HUES64 (cell line): ENCODE measurements at regions not wholly inside any gene's neighbourhood (a gene's known extent, or its start where the extent isn't known, plus 50 kb on each side); places are given as distances from the start of the nearest gene placed in this dataset.

Experiments used
- H3K27ac ChIP-seq: 2 replicates; pipeline ENCODE4 v1.7.0; 2013; ENCODE audit warnings: low read depth, low read length, inconsistent platforms
- H3K27me3 ChIP-seq: 2 replicates; pipeline ENCODE4 v1.6.1; 2013; ENCODE audit warnings: mild to moderate bottlenecking, low read length; ENCODE audit not compliant: insufficient read depth
- H3K36me3 ChIP-seq: 2 replicates; pipeline ENCODE4 v1.6.1; 2013; ENCODE audit warnings: mild to moderate bottlenecking, low read length; ENCODE audit not compliant: insufficient read depth
- H3K4me1 ChIP-seq: 2 replicates; pipeline ENCODE4 v1.6.1; 2013; ENCODE audit warnings: mild to moderate bottlenecking, low read length, moderate library complexity; ENCODE audit not compliant: insufficient read depth
- H3K4me3 ChIP-seq: 2 replicates; pipeline ENCODE4 v1.5.1; 2013; ENCODE audit warnings: mild to moderate bottlenecking, low read length, moderate library complexity
- H3K9ac ChIP-seq: 2 replicates; pipeline ENCODE4 v1.6.1; 2013; ENCODE audit warnings: mild to moderate bottlenecking, low read depth, low read length
- H3K9me3 ChIP-seq: 2 replicates; pipeline ENCODE4 v1.6.1; 2013; ENCODE audit warnings: low read depth, low read length; ENCODE audit not compliant: insufficient read depth
- WGBS: fragments of 150-250, 120-280 bp; methylation state at CpG from one replicate; pipeline ENCODE4 v1.1.7; 2013; ENCODE audit warnings: missing lambda C conversion rate; 5-methylcytosine and 5-hydroxymethylcytosine counted together

DNA sequence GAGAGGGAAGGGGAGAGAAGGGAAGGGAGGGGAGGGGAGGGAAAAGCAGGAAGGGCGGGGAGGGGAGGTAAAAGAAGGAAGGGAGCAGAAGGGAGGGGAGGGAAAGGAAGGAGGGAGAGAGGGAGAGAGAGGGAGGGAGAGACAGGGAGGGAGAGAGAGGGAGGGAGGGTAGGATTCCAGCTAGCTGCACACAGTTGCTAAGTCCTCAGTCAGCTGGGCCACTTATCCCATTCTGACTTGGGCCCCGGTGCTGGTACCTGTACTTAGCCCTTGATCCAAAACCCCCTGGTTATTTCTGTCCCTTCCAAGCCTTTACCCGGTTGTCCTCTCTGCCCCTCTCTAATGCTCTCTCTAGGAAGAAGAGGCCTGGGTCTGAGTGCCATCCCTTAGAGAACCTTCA, 211.4 kb downstream of the TTC32 start:
- WGBS = 92% methylated on average over 2 of the region's 3 CpGs
- H3K27me3 ChIP-seq = no peaks in the 10 kb centered on the region
- no peaks in the 10 kb centered on the region for H3K36me3 ChIP-seq
- H3K27ac ChIP-seq = no peak overlapping the region
- no peak overlapping the region for H3K4me3 ChIP-seq
- no peaks in the 10 kb centered on the region for H3K4me1 ChIP-seq
- H3K9ac ChIP-seq = no peak overlapping the region
- H3K9me3 ChIP-seq = no peaks in the 10 kb centered on the region

DNA sequence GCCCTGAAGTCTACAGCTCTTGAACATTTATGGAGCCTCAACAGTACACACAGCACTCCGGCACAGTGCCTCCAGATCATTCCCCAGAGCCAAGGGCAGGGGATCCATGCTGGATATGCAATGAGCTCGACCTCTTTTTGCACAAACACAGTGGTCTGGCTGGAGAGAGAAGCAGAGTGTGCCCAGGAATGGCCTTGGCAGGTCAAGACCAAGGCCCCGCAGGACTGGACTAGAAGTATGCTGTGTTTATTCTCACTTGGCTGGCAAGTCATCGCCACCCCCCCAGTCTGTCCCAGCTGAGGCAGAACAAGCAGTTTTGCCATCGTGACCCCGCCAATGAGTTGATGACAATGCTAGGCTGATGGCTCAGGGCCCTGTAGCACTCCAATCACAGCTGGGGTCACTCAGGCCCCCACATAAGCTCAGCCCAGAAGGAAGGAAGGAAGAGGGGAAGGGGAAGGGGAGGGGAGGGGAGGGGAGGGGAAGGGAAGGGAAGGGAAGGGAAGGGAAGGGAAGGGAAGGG, 212.1 kb downstream of the TTC32 start:
- Histone ChIP-seq H3K27ac (no peak overlapping the region), H3K9ac (no peak overlapping the region), H3K4me1 (no peaks in the 10 kb centered on the region), H3K9me3 (no peaks in the 10 kb centered on the region), H3K4me3 (no peak overlapping the region), H3K36me3 (no peaks in the 10 kb centered on the region), H3K27me3 (no peaks in the 10 kb centered on the region)
- WGBS = 89% methylated on average over 6 of the region's 6 CpGs

- Histone ChIP-seq H3K27ac (no peak overlapping the region), H3K4me3 (no peak overlapping the region), H3K9ac (no peak overlapping the region), H3K36me3 (no peaks in the 10 kb centered on the region), H3K4me1 (no peaks in the 10 kb centered on the region), H3K27me3 (no peaks in the 10 kb centered on the region), H3K9me3 (no peaks in the 10 kb centered on the region)
- WGBS = 93% methylated on average over 11 of the region's 11 CpGs
Measured at GRCh38 chr2:19688059-19688458, 213.7 kb downstream of the TTC32 start.

DNA sequence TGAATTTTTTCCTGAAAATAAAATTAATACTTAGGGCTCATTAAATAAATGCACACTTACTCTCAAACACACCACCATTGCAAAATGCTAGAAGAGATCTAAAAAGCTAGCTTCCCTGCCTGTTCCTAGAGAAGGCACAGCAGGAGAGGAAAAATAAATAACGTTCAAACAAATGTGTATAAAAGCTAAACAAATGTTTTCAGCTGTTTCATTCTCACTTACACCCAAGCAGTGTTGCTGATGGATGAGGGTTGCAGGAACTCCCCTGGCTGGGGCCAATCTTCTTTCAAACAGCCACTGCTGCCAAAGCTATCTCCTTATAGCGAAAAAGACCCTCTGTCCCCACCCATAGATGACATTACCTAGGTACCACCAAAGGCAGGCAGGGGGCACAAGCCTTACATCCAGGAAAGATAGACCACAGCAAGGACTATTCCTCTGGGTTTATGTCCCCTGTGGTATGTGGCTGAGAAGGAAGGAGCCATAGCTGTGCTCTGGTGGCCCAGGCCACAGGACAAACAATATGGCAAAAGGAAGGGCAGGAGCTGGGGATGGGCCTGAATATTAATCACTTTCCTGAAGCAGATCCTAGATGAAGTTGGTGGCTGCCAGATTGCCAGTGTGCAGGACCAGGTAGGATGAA, 214.6 kb downstream of the TTC32 start:
- Histone ChIP-seq H3K9me3 (no peaks in the 10 kb centered on the region), H3K36me3 (no peaks in the 10 kb centered on the region), H3K9ac (no peak overlapping the region), H3K27me3 (no peaks in the 10 kb centered on the region), H3K4me1 (no peaks in the 10 kb centered on the region), H3K27ac (no peak overlapping the region), H3K4me3 (no peak overlapping the region)
- 95% methylated on average over 1 of the region's 2 CpGs for WGBS

GRCh38 chr2:19686439-19686838, 215.3 kb downstream of the TTC32 start:
- H3K9ac ChIP-seq = no peak overlapping the region
- H3K27ac ChIP-seq = no peak overlapping the region
- no peaks in the 10 kb centered on the region for H3K9me3 ChIP-seq
- H3K36me3 ChIP-seq = no peaks in the 10 kb centered on the region
- no peaks in the 10 kb centered on the region for H3K4me1 ChIP-seq
- WGBS = 59% methylated on average over 3 of the region's 3 CpGs
- H3K27me3 ChIP-seq = no peaks in the 10 kb centered on the region
- H3K4me3 ChIP-seq = no peak overlapping the region

DNA sequence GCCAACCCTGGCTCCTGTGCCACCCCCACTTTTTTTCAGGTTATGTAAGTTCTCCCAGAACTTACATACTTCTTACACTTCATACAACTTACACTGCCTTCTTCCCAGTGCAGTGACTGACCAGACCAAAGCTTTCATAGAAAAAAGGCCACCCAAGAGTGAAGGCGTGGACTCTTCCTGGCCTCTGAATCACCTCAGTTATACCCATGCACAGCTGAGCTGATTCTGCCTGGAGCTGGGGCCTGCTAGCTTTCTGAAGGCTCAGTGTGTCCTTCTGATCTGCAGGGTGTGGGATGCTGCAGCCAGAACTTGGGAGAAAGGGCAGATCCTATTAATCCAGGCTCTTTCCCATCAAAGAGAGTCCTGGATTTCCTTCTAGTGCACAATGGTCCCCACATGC, 216.1 kb downstream of the TTC32 start:
- no peak overlapping the region for H3K4me3 ChIP-seq
- H3K9ac ChIP-seq = no peak overlapping the region
- no peaks in the 10 kb centered on the region for H3K4me1 ChIP-seq
- no peak overlapping the region for H3K27ac ChIP-seq
- no peaks in the 10 kb centered on the region for H3K36me3 ChIP-seq
- 97% methylated on average over 1 of the region's 1 CpG for WGBS
- no peaks in the 10 kb centered on the region for H3K9me3 ChIP-seq
- H3K27me3 ChIP-seq = no peaks in the 10 kb centered on the region

DNA sequence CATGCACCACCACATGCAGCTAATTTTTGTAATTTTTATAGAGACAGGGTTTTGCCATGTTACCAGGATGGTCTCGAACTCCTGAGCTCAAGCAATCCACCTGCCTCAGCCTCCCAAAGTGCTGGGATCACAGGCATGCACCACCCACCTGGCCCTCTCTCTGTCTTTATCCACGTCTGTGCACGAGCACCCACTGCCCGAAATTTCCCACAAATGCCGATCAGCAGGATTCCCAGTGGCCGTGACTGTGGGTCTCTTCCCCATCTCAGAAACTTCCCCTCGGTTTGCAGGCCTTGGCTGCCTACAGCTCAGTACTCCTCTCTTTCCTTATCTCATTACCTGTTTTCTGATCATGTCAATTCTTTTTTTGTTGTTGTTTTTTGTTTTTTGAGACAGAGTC, 217.3 kb downstream of the TTC32 start:
- Histone ChIP-seq H3K9me3 (no peaks in the 10 kb centered on the region), H3K27me3 (no peaks in the 10 kb centered on the region), H3K9ac (no peak overlapping the region), H3K4me3 (no peak overlapping the region), H3K36me3 (no peaks in the 10 kb centered on the region), H3K4me1 (no peaks in the 10 kb centered on the region), H3K27ac (no peak overlapping the region)
- 92% methylated on average over 7 of the region's 7 CpGs for WGBS

- Histone ChIP-seq H3K9me3 (no peaks in the 10 kb centered on the region), H3K27ac (no peak overlapping the region), H3K4me3 (no peak overlapping the region), H3K36me3 (no peaks in the 10 kb centered on the region), H3K4me1 (no peaks in the 10 kb centered on the region), H3K9ac (no peak overlapping the region), H3K27me3 (no peaks in the 10 kb centered on the region)
Measured at GRCh38 chr2:19683556-19683955, 218.2 kb downstream of the TTC32 start.

DNA sequence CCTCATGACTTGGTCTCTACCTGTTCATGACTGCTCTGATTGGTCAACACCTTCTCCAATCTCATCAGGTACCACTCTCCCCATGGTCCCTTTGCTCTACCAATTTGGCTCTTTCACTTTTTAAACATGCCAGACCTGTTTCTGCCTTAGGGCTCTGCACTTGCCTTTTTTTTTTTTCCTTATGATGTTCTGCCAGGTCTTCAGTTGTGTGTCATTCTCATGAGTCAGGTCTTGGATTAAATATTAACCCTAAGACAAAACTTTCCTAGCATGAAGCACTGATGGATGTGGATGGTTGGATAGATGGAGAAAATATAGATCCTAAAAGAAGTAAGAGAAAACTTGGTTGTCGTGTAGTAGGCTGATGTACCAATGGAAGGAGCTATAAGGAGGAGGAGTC, 219.3 kb downstream of the TTC32 start:
- no peaks in the 10 kb centered on the region for H3K27me3 ChIP-seq
- H3K27ac ChIP-seq = no peak overlapping the region
- no peaks in the 10 kb centered on the region for H3K36me3 ChIP-seq
- WGBS = 94% methylated on average over 1 of the region's 1 CpG
- no peaks in the 10 kb centered on the region for H3K9me3 ChIP-seq
- H3K4me1 ChIP-seq = no peaks in the 10 kb centered on the region
- no peak overlapping the region for H3K4me3 ChIP-seq
- H3K9ac ChIP-seq = no peak overlapping the region

DNA sequence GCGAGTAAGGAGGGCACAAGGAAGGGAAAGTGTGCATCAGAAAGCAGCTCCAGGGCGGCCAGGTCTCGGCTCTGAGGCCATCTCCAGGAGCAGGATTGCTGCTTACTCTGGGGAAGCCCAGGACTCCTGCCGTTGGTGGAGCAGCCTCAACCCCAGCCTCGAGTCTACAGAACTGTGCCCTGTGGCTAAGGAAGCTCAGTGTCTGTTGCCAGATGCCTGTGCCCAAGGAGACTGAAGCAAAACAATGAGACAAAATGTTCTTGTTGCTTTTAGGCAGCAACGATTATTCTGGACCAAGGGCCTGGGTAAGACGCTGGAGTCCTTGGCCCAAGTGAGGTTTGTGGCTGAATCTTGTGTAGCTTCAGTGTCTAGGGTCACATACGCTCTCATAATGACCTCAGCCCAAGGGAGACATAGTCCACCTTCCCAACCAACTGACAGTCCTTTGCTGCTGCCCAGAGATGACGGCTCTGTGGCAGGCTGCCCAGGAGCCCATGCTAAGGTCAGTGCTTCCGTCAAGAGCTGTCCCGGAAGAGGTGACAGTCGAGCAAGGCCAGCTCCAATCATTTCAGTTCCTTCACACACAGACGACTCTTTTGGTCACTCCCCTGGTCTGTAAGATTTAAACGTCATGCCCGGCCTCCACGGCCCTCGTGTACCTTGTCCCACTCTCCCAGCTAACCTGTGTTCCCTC, 223.8 kb downstream of the TTC32 start:
- H3K4me3 ChIP-seq = no peak overlapping the region
- 80% methylated on average over 17 of the region's 17 CpGs for WGBS
- H3K27ac ChIP-seq = no peak overlapping the region
- no peaks in the 10 kb centered on the region for H3K36me3 ChIP-seq
- H3K4me1 ChIP-seq = no peaks in the 10 kb centered on the region
- no peaks in the 10 kb centered on the region for H3K27me3 ChIP-seq
- H3K9me3 ChIP-seq = no peaks in the 10 kb centered on the region
- H3K9ac ChIP-seq = no peak overlapping the region

GRCh38 chr2:19677215-19677777, 224.5 kb downstream of the TTC32 start:
- H3K4me3 ChIP-seq = no peak overlapping the region
- H3K9me3 ChIP-seq = no peaks in the 10 kb centered on the region
- no peaks in the 10 kb centered on the region for H3K27me3 ChIP-seq
- no peak overlapping the region for H3K9ac ChIP-seq
- H3K27ac ChIP-seq = no peak overlapping the region
- H3K36me3 ChIP-seq = no peaks in the 10 kb centered on the region
- no peaks in the 10 kb centered on the region for H3K4me1 ChIP-seq
- WGBS = 88% methylated on average over 5 of the region's 5 CpGs
